Brain microvascular endothelial cell (primary cell): ENCODE measurements at regions not wholly inside any gene's neighbourhood (a gene's known extent, or its start where the extent isn't known, plus 50 kb on each side); places are given as distances from the start of the nearest gene placed in this dataset.

Source experiments
- DNase-seq: peaks from one replicate; pipeline ENCODE4 v3.0.0-alpha.2; 2020
- H3K27ac ChIP-seq: fragments of 250-450 bp; sonication (Bioruptor Pico); 2 replicates; pipeline ENCODE4 v1.5.1; 2020; ENCODE audit warnings: mild to moderate bottlenecking, moderate library complexity
- H3K27me3 ChIP-seq: fragments of 250-450 bp; sonication (Bioruptor Pico); replicated peaks from 2 replicates; pipeline ENCODE4 v1.5.1; 2020; ENCODE audit warnings: mild to moderate bottlenecking
- H3K36me3 ChIP-seq: fragments of 250-450 bp; sonication (Bioruptor Pico); replicated peaks from 2 replicates; pipeline ENCODE4 v1.5.1; 2020; ENCODE audit warnings: mild to moderate bottlenecking
- H3K4me3 ChIP-seq: 2 replicates; pipeline ENCODE4 v1.5.1; 2011; ENCODE audit warnings: low read depth, mild to moderate bottlenecking, control low read depth, low read length, moderate library complexity
- CTCF ChIP-seq: IDR thresholded peaks from 2 replicates; pipeline ENCODE4 v1.5.1; 2011; ENCODE audit warnings: low read depth, mild to moderate bottlenecking, moderate library complexity, low read length, control low read depth, inconsistent platforms; ENCODE audit errors: missing control alignments
- in situ Hi-C: cut with HindIII; loops from 2 replicates; pipeline ENCODE4 v1.10.0; 2017; ENCODE audit warnings: low sequenced_read_pairs, low pct_ligation_motif_present

GRCh38 chr12:77229640-77230442 lies 164.5 kb upstream of the E2F7 start:
- in situ Hi-C loops, result no loop called here
- Histone ChIP-seq H3K4me3 (no peak overlapping the region), H3K36me3 (no peaks in the 10 kb centered on the region), H3K27me3 (no peaks in the 10 kb centered on the region), H3K27ac (no peak overlapping the region)
- peak; percentile 8 for DNase-seq
- TF ChIP-seq CTCF, result no peak

- Histone ChIP-seq H3K4me3 (no peak overlapping the region), H3K27ac (no peak overlapping the region), H3K36me3 (no peaks in the 10 kb centered on the region), H3K27me3 (no peaks in the 10 kb centered on the region)
- no peak for DNase-seq
- in situ Hi-C loops, result no loop called here
- TF ChIP-seq CTCF, result no peak
Observed at GRCh38 chr12:77228376-77228775, 163.0 kb upstream of the E2F7 start.

- no peaks in the 10 kb centered on the region for H3K27me3 ChIP-seq
- no peak overlapping the region for H3K4me3 ChIP-seq
- in situ Hi-C loops, result no loop called here
- no peak overlapping the region for H3K27ac ChIP-seq
- no peak for DNase-seq
- H3K36me3 ChIP-seq, result no peaks in the 10 kb centered on the region
- TF ChIP-seq CTCF, result no peak
Observed at GRCh38 chr12:77226368-77226767, 161.0 kb upstream of the E2F7 start.

GRCh38 chr12:77225373-77225772 lies 160.0 kb upstream of the E2F7 start:
- DNase-seq, result no peak
- H3K36me3 ChIP-seq, result no peaks in the 10 kb centered on the region
- no peak overlapping the region for H3K27ac ChIP-seq
- H3K27me3 ChIP-seq, result no peaks in the 10 kb centered on the region
- no peak for TF ChIP-seq CTCF
- H3K4me3 ChIP-seq, result no peak overlapping the region
- in situ Hi-C loops, result no loop called here

DNA sequence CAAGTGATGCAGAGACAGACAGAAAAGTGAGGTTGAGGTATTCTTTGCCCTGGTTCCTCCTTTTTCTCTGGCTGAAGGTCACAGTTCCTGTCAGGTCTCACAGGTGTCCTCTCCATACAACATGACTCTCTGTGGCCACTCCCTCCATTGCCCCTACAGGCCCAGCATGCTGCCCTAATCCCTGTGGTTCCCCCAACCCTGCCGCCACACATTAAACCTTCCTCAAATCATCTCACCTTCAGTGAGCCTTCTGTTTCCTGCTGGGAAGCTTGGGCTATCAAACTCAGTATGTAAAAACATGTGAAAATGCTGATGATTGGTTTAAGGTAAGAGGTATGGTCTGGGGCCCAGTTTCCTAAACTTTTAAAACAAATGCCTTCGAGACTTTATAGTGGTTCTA lies 159.0 kb upstream of the E2F7 start:
- TF ChIP-seq CTCF, result no peak
- Histone ChIP-seq H3K36me3 (no peaks in the 10 kb centered on the region), H3K27me3 (no peaks in the 10 kb centered on the region), H3K27ac (no peak overlapping the region), H3K4me3 (no peak overlapping the region)
- DNase-seq, result no peak
- in situ Hi-C loops, result no loop called here

- DNase-seq, result no peak
- no peak for TF ChIP-seq CTCF
- Histone ChIP-seq H3K4me3 (no peak overlapping the region), H3K27me3 (no peaks in the 10 kb centered on the region), H3K27ac (no peak overlapping the region), H3K36me3 (no peaks in the 10 kb centered on the region)
- in situ Hi-C loops, result no loop called here
Observed at GRCh38 chr12:77222336-77222735, 157.0 kb upstream of the E2F7 start.
